HEK293 (cell line): ENCODE measurements at regions not wholly inside any gene's neighbourhood (a gene's known extent, or its start where the extent isn't known, plus 50 kb on each side); places are given as distances from the start of the nearest gene placed in this dataset.

ENCODE experiments used
- CTCF ChIA-PET: fragments of 350-600 bp; formaldehyde crosslinking; extraction: SDS; loops from one replicate; lab custom pipeline; 2021; ENCODE audit warnings: antibody characterized with exemption; lab: Yijun Ruan, JAX
- POLR2A ChIA-PET: fragments of 300-600 bp; formaldehyde crosslinking; extraction: SDS; loops from one replicate; lab custom pipeline; 2020; ENCODE audit warnings: antibody characterized with exemption, inconsistent platforms; lab: Yijun Ruan, JAX
- H3K27ac ChIP-seq: fragments of 200-500 bp; sonication (Bioruptor generic); 2 replicates; pipeline ENCODE4 v1.5.1; 2014; ENCODE audit warnings: low read depth, low read length, control low read depth, inconsistent platforms; ENCODE audit errors: extremely low read depth
- H3K36me3 ChIP-seq, 2 experiments: fragments of 200-500 bp in 1 of 2; sonication (Bioruptor generic) in 1 of 2; 1 replicate in 1 of 2; 2 replicates in 1 of 2; pipeline ENCODE4 v1.5.1; 2014 to 2017; ENCODE audit warnings: inconsistent platforms in 2 of 2, low read length in 2 of 2; ENCODE audit not compliant: control insufficient read depth in 2 of 2, insufficient read depth in 1 of 2
- H3K4me1 ChIP-seq: fragments of 200-500 bp; sonication (Bioruptor generic); 2 replicates; pipeline ENCODE4 v1.5.1; 2014; ENCODE audit warnings: mild to moderate bottlenecking, low read length, inconsistent platforms; ENCODE audit not compliant: control insufficient read depth, insufficient read depth
- H3K4me3 ChIP-seq: 2 replicates; pipeline ENCODE4 v1.5.1; 2011; ENCODE audit warnings: low read depth, mild to moderate bottlenecking, control low read depth, low read length, moderate library complexity
- H3K9me3 ChIP-seq: fragments of 200-500 bp; sonication (Bioruptor generic); 2 replicates; pipeline ENCODE4 v1.5.1; 2014; ENCODE audit warnings: low read depth, low read length, inconsistent platforms; ENCODE audit not compliant: control insufficient read depth, insufficient read depth
- GFI1B ChIP-seq: fragments of 450-650 bp; formaldehyde crosslinking; IDR thresholded peaks from 2 replicates; pipeline ENCODE4 v1.5.1; 2016; ENCODE audit warnings: missing biosample characterization, missing genetic modification characterization
- HOXA7 ChIP-seq: sonication (generic); formaldehyde crosslinking; IDR thresholded peaks from 2 replicates; pipeline ENCODE4 v1.8.1; 2022; ENCODE audit warnings: missing genetic modification reagents, borderline replicate concordance
- RBAK ChIP-seq: fragments of 450-650 bp; formaldehyde crosslinking; IDR thresholded peaks from 2 replicates; pipeline ENCODE4 v1.5.1; 2016; ENCODE audit warnings: missing biosample characterization, missing genetic modification characterization
- SCRT2 ChIP-seq: fragments of 450-650 bp; formaldehyde crosslinking; IDR thresholded peaks from 2 replicates; pipeline ENCODE4 v1.5.1; 2016; ENCODE audit warnings: missing biosample characterization, missing genetic modification characterization
- ZBTB44 ChIP-seq: fragments of 450-650 bp; IDR thresholded peaks from 2 replicates; pipeline ENCODE4 v1.5.1; 2018; ENCODE audit warnings: missing biosample characterization, mild to moderate bottlenecking, missing genetic modification characterization
- ZFP41 ChIP-seq: fragments of 450-650 bp; formaldehyde crosslinking; IDR thresholded peaks from 2 replicates; pipeline ENCODE4 v1.5.1; 2016; ENCODE audit warnings: missing biosample characterization, missing genetic modification characterization, borderline replicate concordance
- ZFP69B ChIP-seq: fragments of 450-650 bp; formaldehyde crosslinking; IDR thresholded peaks from 2 replicates; pipeline ENCODE4 v1.5.1; 2016; ENCODE audit warnings: missing biosample characterization, missing genetic modification characterization
- ZNF121 ChIP-seq: fragments of 450-650 bp; formaldehyde crosslinking; IDR thresholded peaks from 2 replicates; pipeline ENCODE4 v1.5.1; 2016; ENCODE audit warnings: missing biosample characterization, missing genetic modification characterization
- ZNF132 ChIP-seq: fragments of 450-650 bp; formaldehyde crosslinking; IDR thresholded peaks from 2 replicates; pipeline ENCODE4 v1.5.1; 2017; ENCODE audit warnings: missing biosample characterization, missing genetic modification characterization, borderline replicate concordance
- ZNF148 ChIP-seq: fragments of 450-650 bp; formaldehyde crosslinking; IDR thresholded peaks from 2 replicates; pipeline ENCODE4 v1.5.0; 2017; ENCODE audit warnings: missing biosample characterization, missing genetic modification characterization, borderline replicate concordance
- ZNF214 ChIP-seq: fragments of 450-650 bp; formaldehyde crosslinking; IDR thresholded peaks from 2 replicates; pipeline ENCODE4 v1.5.1; 2017; ENCODE audit warnings: missing biosample characterization, mild to moderate bottlenecking, missing genetic modification characterization, borderline replicate concordance
- ZNF223 ChIP-seq: fragments of 450-650 bp; formaldehyde crosslinking; IDR thresholded peaks from 2 replicates; pipeline ENCODE4 v1.5.1; 2016; ENCODE audit warnings: missing biosample characterization, missing genetic modification characterization
- ZNF23 ChIP-seq: fragments of 450-650 bp; formaldehyde crosslinking; IDR thresholded peaks from 2 replicates; pipeline ENCODE4 v1.5.1; 2016; ENCODE audit warnings: missing biosample characterization, missing genetic modification characterization, borderline replicate concordance
- ZNF24 ChIP-seq: fragments of 450-650 bp; formaldehyde crosslinking; IDR thresholded peaks from 2 replicates; pipeline ENCODE4 v1.5.1; 2016; ENCODE audit warnings: missing biosample characterization, missing genetic modification characterization
- ZNF280C ChIP-seq: fragments of 450-650 bp; formaldehyde crosslinking; IDR thresholded peaks from 2 replicates; pipeline ENCODE4 v1.5.1; 2016; ENCODE audit warnings: missing biosample characterization, missing genetic modification characterization
- ZNF292 ChIP-seq: fragments of 450-650 bp; formaldehyde crosslinking; IDR thresholded peaks from 2 replicates; pipeline ENCODE4 v1.5.1; 2016; ENCODE audit warnings: low read depth, missing biosample characterization, missing genetic modification characterization, borderline replicate concordance
- ZNF335 ChIP-seq: fragments of 450-650 bp; formaldehyde crosslinking; conservative IDR thresholded peaks from 2 replicates; pipeline ENCODE4 v1.5.1; 2016; ENCODE audit warnings: missing biosample characterization, missing genetic modification characterization
- ZNF341 ChIP-seq: fragments of 450-650 bp; formaldehyde crosslinking; IDR thresholded peaks from 2 replicates; pipeline ENCODE4; 2016; ENCODE audit warnings: low read depth, missing biosample characterization, missing genetic modification characterization
- ZNF398 ChIP-seq: fragments of 450-650 bp; formaldehyde crosslinking; IDR thresholded peaks from 2 replicates; pipeline ENCODE4 v1.5.1; 2017; ENCODE audit warnings: missing biosample characterization, missing genetic modification characterization
- ZNF529 ChIP-seq: fragments of 450-650 bp; formaldehyde crosslinking; IDR thresholded peaks from 2 replicates; pipeline ENCODE4 v1.5.1; 2017; ENCODE audit warnings: missing genetic modification characterization, missing biosample characterization; ENCODE audit not compliant: insufficient replicate concordance
- ZNF544 ChIP-seq: fragments of 450-650 bp; formaldehyde crosslinking; IDR thresholded peaks from 2 replicates; pipeline ENCODE4 v1.5.0; 2017; ENCODE audit warnings: missing biosample characterization, missing genetic modification characterization
- ZNF623 ChIP-seq: fragments of 450-650 bp; formaldehyde crosslinking; IDR thresholded peaks from 2 replicates; pipeline ENCODE4 v1.5.1; 2016; ENCODE audit warnings: missing biosample characterization, missing genetic modification characterization
- ZNF670 ChIP-seq: fragments of 450-650 bp; formaldehyde crosslinking; IDR thresholded peaks from 2 replicates; pipeline ENCODE4 v1.5.1; 2016; ENCODE audit warnings: missing biosample characterization, missing genetic modification characterization, low read depth
- ZNF791 ChIP-seq: fragments of 450-650 bp; formaldehyde crosslinking; IDR thresholded peaks from 2 replicates; pipeline ENCODE4 v1.5.1; 2016; ENCODE audit warnings: missing biosample characterization, missing genetic modification characterization
- ZSCAN23 ChIP-seq: fragments of 450-650 bp; formaldehyde crosslinking; IDR thresholded peaks from 2 replicates; pipeline ENCODE4 v1.5.1; 2016; ENCODE audit warnings: missing biosample characterization, missing genetic modification characterization

- no peak for TF ChIP-seq ZNF148
- no peak for TF ChIP-seq ZFP69B (tag by site-specific recombination)
- TF ChIP-seq ZBTB44 = no peak
- no peak for TF ChIP-seq ZNF529 (tag by site-specific recombination)
- no peak for TF ChIP-seq ZNF223 (tag by site-specific recombination)
Measured at GRCh38 chr19:32257326-32258073, 87.9 kb upstream of the ZNF507 start (continued).

- CTCF ChIA-PET = interaction anchor here (0.6 to 0.9 kb wide), 5 partner anchors 11 to 314 kb away, joined by 3 to 4 read pairs (median 3); no protein-coding TSS in a partner anchor
- Histone ChIP-seq H3K9me3 (peaks cover 6% of the 10 kb centered on the region), H3K4me3 (no peak overlapping the region), H3K27ac (no peak overlapping the region), H3K36me3 (no peaks in the 10 kb centered on the region; a peak in 1 of 3 replicates), H3K4me1 (no peaks in the 10 kb centered on the region)
- POLR2A ChIA-PET = no interaction called here
- TF ChIP-seq ZNF24 (no peak), GFI1B (no peak), ZNF121 (tag by site-specific recombination) (peak; percentile 76), ZNF544 (no peak), SCRT2 (tag by site-specific recombination) (0 out of 2 replicates have a peak, but pooled peaks have one; percentile 4), ZNF791 (tag by site-specific recombination) (no peak)
Measured at GRCh38 chr19:32258167-32258566, 87.2 kb upstream of the ZNF507 start.

- POLR2A ChIA-PET = no interaction called here
- no peaks in the 10 kb centered on the region for H3K4me1 ChIP-seq
- no peak for TF ChIP-seq HOXA7 (CRISPR knock-in tag)
- no peak for TF ChIP-seq ZNF292
- TF ChIP-seq ZNF280C (tag by site-specific recombination) = no peak
- TF ChIP-seq ZNF132 (tag by site-specific recombination) = no peak
- no peak for TF ChIP-seq RBAK (tag by site-specific recombination)
- TF ChIP-seq ZNF398 (tag by site-specific recombination) = no peak
- TF ChIP-seq ZFP41 = no peak
- no peak for TF ChIP-seq ZNF335 (tag by site-specific recombination)
- TF ChIP-seq ZNF214 (tag by site-specific recombination) = no peak
- TF ChIP-seq ZSCAN23 (tag by site-specific recombination) = no peak
- no peak for TF ChIP-seq ZNF623 (tag by site-specific recombination)
- TF ChIP-seq ZNF341 = no peak
- TF ChIP-seq ZNF670 (tag by site-specific recombination) = no peak
- TF ChIP-seq ZNF544 = no peak
- TF ChIP-seq ZNF23 (tag by site-specific recombination) = no peak
- peaks cover 2% of the 10 kb centered on the region for H3K9me3 ChIP-seq
- H3K4me3 ChIP-seq = no peak overlapping the region
- no peak overlapping the region for H3K27ac ChIP-seq
- no peaks in the 10 kb centered on the region; a peak in 1 of 3 replicates for H3K36me3 ChIP-seq
- CTCF ChIA-PET = no interaction called here
Measured at GRCh38 chr19:32264568-32264967, 80.8 kb upstream of the ZNF507 start.
